Germinal center (tissue), 1 donor: ENCODE measurements at regions not wholly inside any gene's neighbourhood (a gene's known extent, or its start where the extent isn't known, plus 50 kb on each side); places are given as distances from the start of the nearest gene placed in this dataset.
A peak's percentile ranks its signal among the peaks of the same experiment; 100 is the strongest.

Experiments used
- DNase-seq: peaks from one replicate; pipeline ENCODE4 v3.0.0; 2012; ENCODE audit warnings: mixed read lengths, low spot score

DNA sequence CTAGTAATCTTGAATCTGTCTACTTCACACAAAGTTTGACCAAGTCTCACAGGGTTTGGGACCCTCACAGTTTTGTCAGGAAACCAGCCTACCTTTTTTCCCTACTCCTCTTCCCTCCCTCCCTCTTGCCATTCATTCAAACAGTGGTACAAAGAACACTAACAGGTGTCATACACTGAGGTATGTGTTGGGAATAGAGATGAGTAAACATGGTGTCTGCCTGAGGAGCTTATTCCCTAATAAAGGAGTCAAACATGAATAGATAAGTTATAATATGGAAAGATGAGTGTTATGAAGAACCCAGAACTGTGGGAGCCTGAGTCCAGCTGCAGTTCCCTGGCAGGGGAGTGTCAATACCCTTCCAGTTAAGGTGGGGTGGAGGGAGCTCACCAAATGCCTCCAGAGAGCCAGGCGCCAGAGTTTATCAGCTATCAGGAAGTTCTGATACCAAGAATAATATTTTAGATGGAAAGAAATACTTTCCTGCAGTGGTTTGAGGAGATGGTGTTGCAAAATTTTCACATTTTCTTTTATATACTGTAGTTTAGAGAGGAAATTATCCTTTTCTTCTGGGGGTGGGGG lies 183.4 kb upstream of the NR3C1 start:
- no peak for DNase-seq

- no peak for DNase-seq
These were observed 182.5 kb upstream of the NR3C1 start for GRCh38 chr5:143585970-143586369.

- peak; percentile 13 for DNase-seq
These were observed 179.9 kb upstream of the NR3C1 start for GRCh38 chr5:143583409-143583808.

GRCh38 chr5:143582869-143583268 lies 179.4 kb upstream of the NR3C1 start:
- peak; percentile 15 for DNase-seq

- no peak for DNase-seq
These were observed 178.7 kb upstream of the NR3C1 start for GRCh38 chr5:143582176-143582575.

GRCh38 chr5:143581649-143582048 lies 178.2 kb upstream of the NR3C1 start:
- DNase-seq = no peak

- no peak for DNase-seq
These were observed 177.7 kb upstream of the NR3C1 start for GRCh38 chr5:143581147-143581546.

GRCh38 chr5:143576711-143577484 lies 173.4 kb upstream of the NR3C1 start:
- no peak for DNase-seq

DNA sequence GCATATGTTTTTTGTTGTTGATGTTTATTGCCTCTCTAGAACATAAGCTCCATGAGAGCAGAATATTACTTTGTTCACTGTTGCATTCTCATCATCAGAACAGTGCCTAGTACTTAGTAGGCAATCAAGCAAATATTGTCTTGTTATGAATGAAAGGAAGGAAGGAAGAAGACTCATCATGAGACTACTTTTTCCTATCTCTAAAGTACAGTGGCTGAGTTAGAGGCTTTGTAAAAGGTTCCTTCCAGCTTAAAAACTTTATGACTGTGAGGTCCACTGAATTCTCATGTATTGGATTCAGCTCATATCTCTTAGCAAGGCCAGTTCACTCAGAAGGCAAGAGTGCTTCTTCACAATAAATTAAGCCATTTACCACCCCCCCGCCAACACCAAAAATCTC lies 171.8 kb upstream of the NR3C1 start:
- DNase-seq = no peak

DNA sequence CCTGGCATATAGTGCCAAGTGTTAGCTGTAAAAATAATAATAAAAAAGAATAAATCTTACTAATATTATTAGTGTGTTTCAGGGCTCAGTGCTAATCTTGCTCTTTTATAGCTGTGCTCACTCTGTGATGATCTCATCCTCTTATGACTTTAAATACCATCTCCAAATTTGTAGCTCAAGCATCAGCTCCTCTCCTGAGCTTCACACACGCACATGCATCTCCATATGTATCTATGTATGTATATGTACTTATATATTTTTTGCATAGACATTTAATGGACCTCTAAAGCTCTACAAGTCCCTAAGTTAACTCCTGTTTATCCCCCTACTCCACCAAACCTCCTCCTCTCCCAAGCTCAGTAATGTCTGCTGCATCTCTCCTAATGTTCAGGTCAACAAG lies 170.8 kb upstream of the NR3C1 start:
- DNase-seq = no peak

- peak; percentile 12 for DNase-seq
These were observed 170.2 kb upstream of the NR3C1 start for GRCh38 chr5:143573568-143574170.

- no peak for DNase-seq
These were observed 169.2 kb upstream of the NR3C1 start for GRCh38 chr5:143572671-143573070.

DNA sequence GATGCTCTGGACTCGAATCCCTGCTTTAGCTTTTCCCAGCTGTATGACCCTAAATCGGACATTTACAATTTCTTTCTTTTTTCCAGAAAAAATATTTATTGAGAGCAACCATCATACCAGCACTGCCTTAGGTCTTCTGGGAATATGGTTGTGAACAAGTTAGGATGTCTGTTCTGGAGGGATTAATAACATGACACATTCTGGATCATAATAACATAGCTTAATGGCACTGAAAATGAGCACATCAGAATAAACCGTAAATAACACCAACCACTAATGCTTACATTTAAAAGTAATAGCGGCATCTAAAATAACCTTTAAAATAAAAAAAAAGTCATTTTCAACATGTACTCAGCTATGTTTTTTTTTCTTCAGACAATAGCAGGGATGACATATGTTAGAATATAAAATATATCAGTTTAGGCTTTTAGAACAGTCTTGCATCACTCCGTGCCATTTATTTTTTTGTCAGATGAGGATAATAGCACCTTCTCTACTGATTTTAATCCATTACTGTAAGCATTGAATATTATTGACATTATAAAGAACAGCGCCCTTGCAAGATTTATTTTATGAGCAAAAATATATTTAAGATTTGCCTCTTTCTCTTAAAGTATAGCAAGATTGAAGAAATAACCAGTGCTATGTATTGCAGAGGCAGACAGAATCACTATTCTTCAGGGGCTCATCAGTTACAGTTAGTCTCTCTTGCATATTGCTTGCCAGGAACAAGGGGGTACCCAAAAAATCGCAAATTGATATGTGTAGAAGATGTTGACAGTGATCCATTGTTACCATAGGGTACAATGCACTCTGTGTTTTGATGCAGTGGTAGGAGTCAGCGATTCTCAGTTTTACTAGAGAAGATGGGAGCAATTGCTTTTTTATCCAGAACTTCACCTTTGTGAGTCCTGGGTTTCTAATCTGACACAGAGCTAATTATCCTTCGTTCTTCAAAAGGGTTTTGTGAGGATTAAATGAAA lies 168.4 kb upstream of the NR3C1 start:
- no peak for DNase-seq

DNA sequence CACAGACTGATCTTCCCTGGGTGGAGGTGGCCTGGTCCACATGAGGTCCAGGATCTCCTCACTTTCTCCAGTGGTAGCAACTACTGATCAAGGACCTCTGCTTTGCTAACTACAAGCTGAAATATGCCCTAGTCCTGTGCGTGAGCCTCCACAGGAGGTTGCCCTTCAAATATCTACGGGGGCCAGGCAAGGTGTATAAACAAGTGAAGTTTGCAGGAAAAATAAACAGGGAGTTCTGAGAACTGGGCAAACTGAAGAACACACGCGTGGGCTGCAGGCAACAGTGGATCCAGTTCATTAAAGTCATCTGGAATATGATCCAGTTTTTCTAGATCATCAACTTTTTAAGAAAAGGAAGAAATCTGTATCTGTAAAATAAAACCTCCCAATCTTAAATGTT lies 167.5 kb upstream of the NR3C1 start:
- no peak for DNase-seq

- DNase-seq = no peak
These were observed 166.5 kb upstream of the NR3C1 start for GRCh38 chr5:143569722-143570567.

DNA sequence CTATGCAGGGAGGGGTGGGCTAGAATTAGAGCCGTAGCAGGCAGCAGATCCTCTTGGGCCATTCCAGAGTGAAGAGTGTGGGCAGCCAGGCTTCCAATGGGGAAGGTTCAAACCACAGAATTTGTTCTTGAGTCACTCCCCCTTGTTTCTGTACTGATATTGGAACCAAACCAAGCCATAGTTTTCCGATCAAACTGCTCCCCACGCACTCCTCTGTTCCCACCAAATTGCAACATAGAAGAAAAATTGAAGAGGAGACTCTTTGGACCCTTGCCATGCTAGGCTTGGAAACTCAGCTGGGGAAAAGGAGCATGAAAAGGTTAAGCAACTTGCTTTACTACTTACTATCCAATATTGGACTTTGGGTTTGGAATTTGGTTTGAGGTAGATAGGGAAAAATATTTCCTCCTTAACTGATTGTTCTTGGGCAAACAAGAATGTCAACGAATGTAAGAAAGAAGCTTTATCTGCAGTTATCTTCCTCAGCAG lies 165.8 kb upstream of the NR3C1 start:
- DNase-seq = no peak

DNA sequence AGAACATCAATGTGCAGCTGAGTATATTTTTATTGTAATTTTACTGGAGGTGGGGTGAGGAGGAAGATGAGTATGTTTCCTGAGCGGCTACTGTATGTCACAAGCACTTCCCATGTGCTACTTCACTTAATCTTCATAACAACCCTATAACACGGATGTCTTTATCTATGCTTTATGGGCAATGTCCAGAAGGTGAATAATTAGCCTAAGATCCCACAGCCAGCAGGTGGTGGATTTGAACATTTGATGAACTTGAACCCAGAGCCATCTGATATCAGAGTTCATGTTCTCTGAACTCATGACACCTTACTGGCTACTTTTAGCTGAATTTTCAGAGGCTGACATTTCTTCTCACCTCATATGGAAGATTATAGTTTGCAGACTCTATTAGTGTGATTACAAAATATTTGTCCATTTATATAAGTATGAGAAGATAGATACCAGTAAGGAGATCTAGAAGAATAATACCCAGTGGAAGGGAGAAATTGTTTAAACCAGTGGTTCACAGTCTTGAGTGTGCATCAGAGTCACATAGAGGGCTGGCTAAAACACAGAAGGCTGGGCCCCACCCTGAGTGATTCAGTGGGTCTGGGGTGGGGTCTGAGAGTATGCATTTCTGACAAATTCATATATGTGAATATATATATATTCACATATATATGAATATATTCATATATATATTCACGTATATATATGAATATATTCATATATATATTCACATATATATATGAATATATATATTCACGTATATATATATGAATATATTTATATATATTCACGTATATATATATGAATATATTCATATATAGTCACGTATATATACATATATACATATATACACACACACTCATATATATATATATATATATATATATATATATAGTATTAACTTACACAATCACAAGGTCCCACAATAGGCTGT lies 164.4 kb upstream of the NR3C1 start:
- no peak for DNase-seq

DNA sequence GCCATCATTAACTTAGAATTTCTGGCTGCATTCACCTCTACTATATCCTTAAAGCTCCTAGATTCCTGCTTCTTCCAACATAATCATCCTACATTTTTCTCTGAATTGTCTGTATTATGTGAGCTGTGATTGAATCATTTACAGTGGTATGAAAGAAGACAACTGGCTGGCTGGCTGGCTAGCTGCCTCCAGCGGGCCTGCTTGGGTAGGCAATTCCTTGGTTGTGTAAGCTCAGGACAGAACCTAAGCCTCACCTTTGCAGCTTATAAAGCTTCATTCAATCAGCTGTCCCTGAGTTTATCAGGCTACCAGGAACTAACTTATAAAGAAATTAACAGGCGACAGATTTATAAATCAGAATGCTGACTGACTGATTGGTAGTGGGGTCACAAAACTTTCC lies 162.7 kb upstream of the NR3C1 start:
- no peak for DNase-seq

DNA sequence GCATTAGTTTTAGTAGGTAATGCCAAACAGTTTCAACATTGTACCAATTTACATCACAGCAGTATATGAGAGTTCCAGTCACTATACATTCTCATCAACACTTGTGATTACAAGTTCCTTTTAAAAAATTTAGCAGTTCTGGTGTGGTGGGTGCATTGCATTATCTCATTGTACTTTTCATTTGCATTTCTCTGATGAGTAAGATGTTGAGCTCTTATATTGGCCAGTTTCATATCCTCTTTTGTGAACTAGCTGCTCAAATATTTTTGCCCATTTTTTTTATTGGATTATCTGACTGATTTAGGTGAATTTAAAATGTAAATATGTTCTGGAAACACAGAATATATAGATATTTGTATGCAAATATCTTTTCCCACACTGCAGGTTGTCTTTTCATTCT lies 160.9 kb upstream of the NR3C1 start:
- peak; percentile 50 for DNase-seq

- no peak for DNase-seq
These were observed 159.4 kb upstream of the NR3C1 start for GRCh38 chr5:143562935-143563334.
